Peyer's patch (tissue), 4 donors: ENCODE measurements at regions not wholly inside any gene's neighbourhood (a gene's known extent, or its start where the extent isn't known, plus 50 kb on each side); places are given as distances from the start of the nearest gene placed in this dataset.

Source experiments
- CTCF ChIP-seq, 6 experiments: fragments of 450-650 bp in 4 of 6; fragments of 200-600 bp in 2 of 6; sonication (generic) in 1 of 6; IDR thresholded peaks; one replicate each; pipeline ENCODE4 v1.5.1; 2017 to 2019; ENCODE audit warnings: antibody characterized with exemption in 6 of 6, mild to moderate bottlenecking in 3 of 6, moderate library complexity in 1 of 6
- POLR2A ChIP-seq, 2 donors: fragments of 450-650 bp; IDR thresholded peaks; one replicate each; pipeline ENCODE4 v1.5.1; 2017; ENCODE audit warnings: antibody characterized with exemption in 2 of 2, mild to moderate bottlenecking in 2 of 2, moderate library complexity in 2 of 2

- no peak for TF ChIP-seq CTCF (IDR thresholded peaks at IDR 0.05)
- TF ChIP-seq POLR2A (IDR thresholded peaks at IDR 0.05): no peak
Measured at GRCh38 chr1:60173006-60173405, 99.4 kb upstream of the C1orf87 start.
